Nephron progenitor cell (in vitro differentiated cells): ENCODE measurements at regions not wholly inside any gene's neighbourhood (a gene's known extent, or its start where the extent isn't known, plus 50 kb on each side); places are given as distances from the start of the nearest gene placed in this dataset.
A peak's percentile ranks its signal among the peaks of the same experiment; 100 is the strongest.

Experiments
- DNase-seq: peaks from one replicate; pipeline ENCODE4 v3.0.0; 2021
- H3K27ac Mint-ChIP-seq: 2 replicates; pipeline ENCODE4 v1.8.0; 2021; ENCODE audit warnings: mild to moderate bottlenecking, moderate library complexity, mixed read lengths
- H3K27me3 Mint-ChIP-seq: 2 replicates; pipeline ENCODE4 v1.8.0; 2021; ENCODE audit warnings: mild to moderate bottlenecking, low read depth, mixed read lengths; ENCODE audit not compliant: poor library complexity
- H3K36me3 Mint-ChIP-seq: 2 replicates; pipeline ENCODE4 v1.8.0; 2021; ENCODE audit warnings: low read depth, mixed read lengths
- H3K4me1 Mint-ChIP-seq: 2 replicates; pipeline ENCODE4 v1.8.0; 2021; ENCODE audit warnings: mixed read lengths
- H3K4me3 Mint-ChIP-seq: 2 replicates; pipeline ENCODE4 v1.8.0; 2021; ENCODE audit warnings: mild to moderate bottlenecking, moderate library complexity, mixed read lengths
- H3K9me3 Mint-ChIP-seq: 2 replicates; pipeline ENCODE4 v1.8.0; 2021; ENCODE audit warnings: mild to moderate bottlenecking, moderate library complexity, mixed read lengths
- CTCF ChIP-seq: fragments of 200-600 bp; sonication (generic); IDR thresholded peaks from 2 replicates; pipeline ENCODE4 v1.5.0; 2021; ENCODE audit warnings: antibody characterized with exemption

DNA sequence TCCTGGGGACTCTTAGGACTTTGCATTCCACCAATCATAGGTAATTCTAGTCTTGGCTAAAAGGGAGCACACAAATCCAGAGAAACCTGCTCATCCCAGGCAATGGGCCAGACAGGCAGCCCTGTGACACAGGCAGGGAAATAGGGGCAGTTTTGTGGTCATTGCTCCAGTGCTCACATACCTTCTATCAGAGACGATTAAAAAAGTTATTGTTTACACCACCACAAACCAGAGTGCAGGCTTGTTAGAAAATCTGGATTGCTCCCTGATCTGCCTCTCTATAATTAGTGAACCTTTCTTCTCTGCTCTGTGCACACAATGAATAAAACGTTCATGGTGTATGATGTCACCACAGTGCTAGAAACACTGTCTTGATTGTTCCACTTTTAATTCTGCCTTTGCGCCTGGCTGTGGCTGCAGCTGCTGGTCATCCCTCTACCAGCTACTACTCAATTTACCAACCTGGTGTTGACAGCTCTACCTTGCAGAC is 121.6 kb upstream of the SPATA13 start:
- H3K36me3 Mint-ChIP-seq, result no peaks in the 10 kb centered on the region
- TF ChIP-seq CTCF, result no peak
- H3K9me3 Mint-ChIP-seq, result no peaks in the 10 kb centered on the region
- H3K4me1 Mint-ChIP-seq, result peaks cover 19% of the 10 kb centered on the region
- H3K27ac Mint-ChIP-seq, result peak overlapping the region; percentile 54
- no peak for DNase-seq
- H3K27me3 Mint-ChIP-seq, result peaks cover 2% of the 10 kb centered on the region
- H3K4me3 Mint-ChIP-seq, result no peak overlapping the region

DNA sequence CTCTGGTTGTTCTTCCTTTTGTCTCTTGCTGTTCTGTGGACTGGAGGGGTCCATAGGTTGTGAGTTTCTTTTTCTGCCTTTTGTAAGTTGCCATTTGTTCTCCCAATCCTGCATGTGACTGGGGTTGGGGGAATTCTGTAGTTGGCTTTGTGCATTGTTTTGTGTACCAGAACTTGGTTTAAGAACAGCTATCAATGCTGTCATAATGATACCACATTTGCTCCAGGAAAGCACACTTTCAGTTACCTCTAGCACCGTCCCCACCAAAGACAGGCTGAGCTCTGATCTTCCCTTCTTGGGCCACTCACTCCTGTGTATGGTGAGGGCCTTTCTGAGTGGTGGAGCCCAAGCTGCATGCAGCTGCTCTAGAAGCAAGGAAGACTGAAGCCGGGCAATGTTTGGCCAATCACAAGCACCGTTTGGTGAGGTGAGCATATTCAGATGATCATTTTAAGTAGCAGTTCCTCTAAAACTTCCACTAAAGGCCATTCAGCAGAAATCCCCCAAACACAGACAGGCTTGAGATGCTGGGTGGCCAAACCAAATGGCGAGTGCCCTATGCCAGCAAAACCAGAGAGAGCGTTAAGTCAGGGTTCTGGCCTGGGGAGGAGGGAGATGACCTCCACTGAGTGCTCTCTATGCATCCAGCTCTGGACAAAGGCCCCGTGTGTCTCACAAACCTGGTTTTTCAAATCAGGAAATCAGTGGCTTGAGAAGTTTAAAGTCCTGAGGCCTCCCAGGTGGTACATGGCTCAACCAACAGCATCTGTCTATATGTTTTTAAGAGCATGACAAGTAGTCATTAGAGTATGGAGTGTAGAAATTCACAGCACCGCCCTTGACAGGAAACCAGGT is 120.7 kb upstream of the SPATA13 start:
- Mint-ChIP-seq H3K36me3 (no peaks in the 10 kb centered on the region), H3K4me1 (peaks cover 28% of the 10 kb centered on the region), H3K27me3 (peaks cover 2% of the 10 kb centered on the region), H3K4me3 (no peak overlapping the region), H3K27ac (no peak overlapping the region), H3K9me3 (no peaks in the 10 kb centered on the region)
- DNase-seq, result no peak
- TF ChIP-seq CTCF, result no peak

DNA sequence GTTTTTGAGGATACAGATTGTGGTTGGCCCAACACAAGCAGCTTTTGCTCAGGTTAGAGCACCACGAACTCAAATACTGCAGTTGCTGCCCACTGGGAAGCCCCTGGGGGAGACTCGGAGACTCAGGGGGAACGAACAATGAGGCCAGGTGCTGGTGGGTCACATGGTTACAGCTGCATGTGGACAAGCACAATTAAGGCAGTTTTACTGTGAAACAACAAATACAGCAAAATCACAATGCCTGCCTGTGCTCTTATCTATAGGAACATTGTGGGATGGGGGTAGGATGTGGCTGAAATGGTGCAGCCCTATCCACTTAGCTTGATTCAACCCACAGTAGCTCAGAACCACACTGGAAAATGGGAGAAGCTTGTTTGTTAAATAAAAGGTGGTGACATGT is 119.7 kb upstream of the SPATA13 start:
- no peak for TF ChIP-seq CTCF
- no peak overlapping the region for H3K4me3 Mint-ChIP-seq
- DNase-seq, result no peak
- H3K27me3 Mint-ChIP-seq, result peaks cover 2% of the 10 kb centered on the region
- H3K9me3 Mint-ChIP-seq, result peaks cover 4% of the 10 kb centered on the region
- H3K27ac Mint-ChIP-seq, result no peak overlapping the region
- peaks cover 35% of the 10 kb centered on the region for H3K4me1 Mint-ChIP-seq
- H3K36me3 Mint-ChIP-seq, result no peaks in the 10 kb centered on the region

DNA sequence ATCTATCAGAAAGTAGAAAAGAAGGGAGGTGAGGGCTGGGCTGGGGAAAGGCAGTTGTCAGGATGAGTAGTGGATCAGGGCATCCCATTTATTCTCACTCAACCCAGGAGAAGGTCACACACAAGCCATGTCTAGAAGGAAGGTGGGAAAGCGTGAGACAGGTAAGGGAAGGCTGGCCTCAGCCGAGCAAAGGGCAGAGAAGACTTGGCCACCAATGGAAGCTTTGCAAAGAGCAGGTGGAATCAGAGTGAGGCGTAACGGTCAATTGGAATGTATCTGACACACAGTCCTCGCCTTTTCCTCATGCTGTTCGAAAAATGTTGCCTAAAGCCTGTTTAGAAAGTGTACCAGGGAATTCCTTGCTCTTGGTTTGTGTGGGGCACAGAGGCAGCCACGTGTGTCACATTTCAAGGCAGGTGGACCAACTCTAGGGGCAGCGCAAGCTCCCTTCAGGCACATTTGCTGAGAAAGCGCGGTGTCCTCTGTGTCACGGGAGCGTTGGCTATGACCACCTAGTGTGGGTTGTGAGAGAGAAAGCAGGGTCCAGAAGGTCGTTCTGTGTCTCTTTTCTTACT is 118.8 kb upstream of the SPATA13 start:
- H3K9me3 Mint-ChIP-seq, result peaks cover 11% of the 10 kb centered on the region
- peaks cover 2% of the 10 kb centered on the region for H3K27me3 Mint-ChIP-seq
- TF ChIP-seq CTCF, result no peak
- H3K4me3 Mint-ChIP-seq, result no peak overlapping the region
- H3K4me1 Mint-ChIP-seq, result peaks cover 35% of the 10 kb centered on the region
- peak overlapping the region; percentile 41 for H3K27ac Mint-ChIP-seq
- no peak for DNase-seq
- peaks cover 2% of the 10 kb centered on the region for H3K36me3 Mint-ChIP-seq

- Mint-ChIP-seq H3K36me3 (peaks cover 8% of the 10 kb centered on the region), H3K9me3 (peaks cover 18% of the 10 kb centered on the region), H3K27ac (no peak overlapping the region), H3K4me1 (peaks cover 35% of the 10 kb centered on the region), H3K27me3 (peaks cover 2% of the 10 kb centered on the region), H3K4me3 (no peak overlapping the region)
- no peak for DNase-seq
- no peak for TF ChIP-seq CTCF
Observed at GRCh38 chr13:24042710-24043440, 117.6 kb upstream of the SPATA13 start.
